HEK293T (cell line): ENCODE measurements at regions not wholly inside any gene's neighbourhood (a gene's known extent, or its start where the extent isn't known, plus 50 kb on each side); places are given as distances from the start of the nearest gene placed in this dataset.

Source experiments
- ARNT ChIP-seq: fragments of 450-650 bp; IDR thresholded peaks from 2 replicates; pipeline ENCODE4 v1.6.1; 2017; ENCODE audit warnings: mild to moderate bottlenecking
- BHLHE40 ChIP-seq: fragments of 450-650 bp; IDR thresholded peaks from 2 replicates; pipeline ENCODE4 v1.6.1; 2016; ENCODE audit warnings: mild to moderate bottlenecking, moderate library complexity, borderline replicate concordance
- CTBP1 ChIP-seq: fragments of 450-650 bp; IDR thresholded peaks from 2 replicates; pipeline ENCODE4 v1.6.1; 2016; ENCODE audit warnings: borderline replicate concordance
- ELF4 ChIP-seq: fragments of 450-650 bp; IDR thresholded peaks from 2 replicates; pipeline ENCODE4 v1.6.1; 2017; ENCODE audit warnings: antibody characterized with exemption
- FOXA1 ChIP-seq: fragments of 450-650 bp; IDR thresholded peaks from 2 replicates; pipeline ENCODE4 v1.6.1; 2016; ENCODE audit warnings: mild to moderate bottlenecking
- FOXK2 ChIP-seq: fragments of 450-650 bp; IDR thresholded peaks from 2 replicates; pipeline ENCODE4 v1.6.1; 2016; ENCODE audit warnings: mild to moderate bottlenecking
- FOXM1 ChIP-seq: fragments of 450-650 bp; IDR thresholded peaks from 2 replicates; pipeline ENCODE4 v1.6.1; 2017; ENCODE audit warnings: mild to moderate bottlenecking, borderline replicate concordance
- HDGF ChIP-seq: fragments of 450-650 bp; IDR thresholded peaks from 2 replicates; pipeline ENCODE4 v1.6.1; 2017; ENCODE audit warnings: antibody characterized with exemption, borderline replicate concordance
- L3MBTL2 ChIP-seq: fragments of 450-650 bp; conservative IDR thresholded peaks from 2 replicates; pipeline ENCODE4 v1.6.1; 2016; ENCODE audit warnings: mild to moderate bottlenecking
- LEF1 ChIP-seq: fragments of 450-650 bp; IDR thresholded peaks from 2 replicates; pipeline ENCODE4 v1.6.1; 2017; ENCODE audit warnings: mild to moderate bottlenecking, borderline replicate concordance
- NFRKB ChIP-seq: fragments of 450-650 bp; IDR thresholded peaks from 2 replicates; pipeline ENCODE4 v1.6.1; 2016; ENCODE audit warnings: mild to moderate bottlenecking, moderate library complexity
- SP1 ChIP-seq: fragments of 450-650 bp; IDR thresholded peaks from 2 replicates; pipeline ENCODE4 v1.6.1; 2017
- SUZ12 ChIP-seq: fragments of 450-650 bp; IDR thresholded peaks from 2 replicates; pipeline ENCODE4 v1.6.1; 2016; ENCODE audit warnings: mild to moderate bottlenecking
- TARDBP ChIP-seq: fragments of 450-650 bp; IDR thresholded peaks from 2 replicates; pipeline ENCODE4 v1.6.1; 2016

GRCh38 chr2:120548627-120549608 is 186.8 kb upstream of the GLI2 start:
- no peak for TF ChIP-seq HDGF
- no peak for TF ChIP-seq SP1
- TF ChIP-seq BHLHE40: no peak
- TF ChIP-seq ARNT: no peak
- TF ChIP-seq FOXK2: no peak
- TF ChIP-seq CTBP1: no peak
- TF ChIP-seq TARDBP: no peak
- TF ChIP-seq L3MBTL2: no peak
- no peak for TF ChIP-seq SUZ12
- no peak for TF ChIP-seq FOXM1
- no peak for TF ChIP-seq FOXA1
- TF ChIP-seq LEF1: no peak
- TF ChIP-seq ELF4: no peak
- no peak for TF ChIP-seq NFRKB
